NT2/D1 (cell line): ENCODE measurements at regions not wholly inside any gene's neighbourhood (a gene's known extent, or its start where the extent isn't known, plus 50 kb on each side); places are given as distances from the start of the nearest gene placed in this dataset.

ENCODE experiments used
- DNase-seq: peaks from one replicate; pipeline ENCODE4 v3.0.0-alpha.2; 2011; ENCODE audit warnings: low read depth, low spot score
- H3K27me3 ChIP-seq: 2 replicates; pipeline ENCODE4 v1.6.0; 2011; ENCODE audit warnings: mild to moderate bottlenecking; ENCODE audit not compliant: insufficient read length, insufficient read depth
- H3K36me3 ChIP-seq: 2 replicates; pipeline ENCODE4 v1.6.1; 2011; ENCODE audit warnings: mild to moderate bottlenecking, low read length, mixed read lengths; ENCODE audit not compliant: insufficient read depth, insufficient read length
- H3K4me1 ChIP-seq: 2 replicates; pipeline ENCODE4 v1.5.1; 2011; ENCODE audit not compliant: insufficient read depth, insufficient read length
- H3K4me3 ChIP-seq: 2 replicates; pipeline ENCODE4 v1.5.1; 2011; ENCODE audit warnings: low read depth; ENCODE audit not compliant: insufficient read length
- H3K9ac ChIP-seq: 2 replicates; pipeline ENCODE4 v1.6.0; 2011; ENCODE audit warnings: low read depth; ENCODE audit not compliant: insufficient read length
- H3K9me3 ChIP-seq: 2 replicates; pipeline ENCODE4 v1.5.1; 2011; ENCODE audit warnings: mild to moderate bottlenecking, low read length; ENCODE audit not compliant: insufficient read depth
- SUZ12 ChIP-seq: IDR thresholded peaks from 2 replicates; pipeline ENCODE4 v1.6.1; 2011; ENCODE audit not compliant: insufficient read length, insufficient read depth; ENCODE audit errors: extremely low read depth
- YY1 ChIP-seq: IDR thresholded peaks from 2 replicates; pipeline ENCODE4 v1.6.1; 2011; ENCODE audit not compliant: insufficient read length, insufficient read depth
- ZNF274 ChIP-seq: IDR thresholded peaks from 2 replicates; pipeline ENCODE4 v1.6.1; 2011; ENCODE audit warnings: mild to moderate bottlenecking, low read depth, low read length

GRCh38 chr2:220002251-220002650 lies 374.8 kb downstream of the SLC4A3 start:
- no peak for DNase-seq
- no peaks in the 10 kb centered on the region for H3K4me1 ChIP-seq
- no peak for TF ChIP-seq YY1
- TF ChIP-seq SUZ12 = no peak
- no peak for TF ChIP-seq ZNF274

DNA sequence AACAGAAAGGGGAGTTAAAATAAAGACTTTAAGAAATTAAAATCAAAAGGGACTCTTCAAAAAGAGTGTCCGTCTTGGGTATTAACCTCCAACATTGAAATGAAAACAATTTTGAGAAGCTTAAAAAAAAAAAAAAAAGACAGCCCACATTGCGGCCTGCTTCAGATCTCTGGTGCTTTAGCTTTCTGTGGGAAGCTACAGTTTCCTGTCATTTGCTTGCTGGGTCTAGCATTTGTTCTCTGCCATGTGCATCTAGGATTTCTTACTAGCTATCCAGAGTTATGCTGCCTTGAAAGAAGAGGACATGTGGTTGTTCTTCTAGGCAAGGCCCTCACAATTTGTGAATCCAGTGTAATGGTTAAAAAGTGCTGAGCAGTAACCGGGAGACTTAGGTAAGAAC lies 375.3 kb downstream of the SLC4A3 start:
- Histone ChIP-seq H3K4me1 (no peaks in the 10 kb centered on the region), H3K9ac (no peak overlapping the region), H3K27me3 (no peaks in the 10 kb centered on the region), H3K4me3 (no peak overlapping the region), H3K9me3 (0 out of 2 replicates have a peak, but pooled peaks cover 5% of the 10 kb centered on the region), H3K36me3 (no peaks in the 10 kb centered on the region)
- no peak for TF ChIP-seq ZNF274
- TF ChIP-seq YY1 = no peak
- TF ChIP-seq SUZ12 = no peak
- DNase-seq = no peak

More at GRCh38 chr2:220002251-220002650, 374.8 kb downstream of the SLC4A3 start:
- Histone ChIP-seq H3K36me3 (no peaks in the 10 kb centered on the region), H3K4me3 (no peak overlapping the region), H3K27me3 (no peaks in the 10 kb centered on the region), H3K9ac (no peak overlapping the region), H3K9me3 (0 out of 2 replicates have a peak, but pooled peaks cover 5% of the 10 kb centered on the region)

DNA sequence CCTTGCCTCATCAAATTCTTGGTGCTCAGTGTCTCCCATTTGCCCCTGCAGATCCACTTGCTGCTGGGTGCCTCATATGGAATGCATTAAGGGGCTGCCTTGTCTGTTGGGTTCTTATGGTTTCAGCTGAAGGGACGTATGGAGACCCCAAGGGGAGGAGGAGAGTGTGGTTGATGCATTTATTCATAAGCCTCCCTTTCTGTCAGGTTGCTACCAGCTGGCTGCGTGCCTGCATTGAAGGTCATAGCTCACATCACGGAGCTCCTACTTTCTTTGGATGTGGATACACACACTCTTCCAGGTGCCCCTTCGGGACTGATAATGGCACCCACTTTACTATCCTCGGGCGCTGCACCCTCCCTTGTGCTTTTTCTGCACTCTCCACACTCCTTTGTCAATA lies 377.9 kb downstream of the SLC4A3 start:
- DNase-seq = no peak
- H3K4me1 ChIP-seq = no peaks in the 10 kb centered on the region
- TF ChIP-seq SUZ12 (no peak), YY1 (no peak), ZNF274 (no peak)
- no peaks in the 10 kb centered on the region for H3K9me3 ChIP-seq
- no peaks in the 10 kb centered on the region for H3K27me3 ChIP-seq
- no peaks in the 10 kb centered on the region for H3K36me3 ChIP-seq
- no peak overlapping the region for H3K9ac ChIP-seq
- H3K4me3 ChIP-seq = no peak overlapping the region

DNA sequence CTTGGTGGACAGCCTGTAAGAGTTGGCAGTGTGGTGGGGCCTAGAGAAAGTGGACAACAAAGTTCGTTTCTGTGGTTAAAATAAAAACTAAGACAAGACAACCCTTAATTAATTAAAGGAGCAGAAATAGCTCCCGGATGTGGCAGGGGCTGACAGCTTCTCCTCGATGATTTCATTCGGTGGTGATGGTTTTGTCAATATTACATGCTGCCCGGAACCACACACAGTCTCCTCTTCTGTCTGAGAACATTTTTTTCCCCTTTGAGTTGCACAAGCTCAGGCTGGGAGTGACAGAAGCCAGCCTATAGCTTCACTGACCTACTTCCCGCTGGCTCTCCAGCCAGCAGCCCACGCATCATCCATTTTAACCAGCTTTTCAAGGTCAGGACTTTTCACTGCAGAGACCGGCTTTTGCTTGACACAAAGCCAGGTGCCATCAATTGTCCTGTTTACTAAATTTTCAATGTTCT lies 378.8 kb downstream of the SLC4A3 start:
- no peak overlapping the region for H3K9ac ChIP-seq
- no peak overlapping the region for H3K4me3 ChIP-seq
- H3K4me1 ChIP-seq = no peaks in the 10 kb centered on the region
- H3K9me3 ChIP-seq = no peaks in the 10 kb centered on the region
- no peak for DNase-seq
- H3K36me3 ChIP-seq = no peaks in the 10 kb centered on the region
- no peaks in the 10 kb centered on the region for H3K27me3 ChIP-seq
- no peak for TF ChIP-seq YY1
- TF ChIP-seq ZNF274 = no peak
- no peak for TF ChIP-seq SUZ12

- no peak overlapping the region for H3K9ac ChIP-seq
- H3K27me3 ChIP-seq = no peaks in the 10 kb centered on the region
- no peaks in the 10 kb centered on the region for H3K9me3 ChIP-seq
- no peak for DNase-seq
- no peaks in the 10 kb centered on the region for H3K36me3 ChIP-seq
- H3K4me3 ChIP-seq = no peak overlapping the region
- H3K4me1 ChIP-seq = no peaks in the 10 kb centered on the region
- TF ChIP-seq SUZ12 (no peak), YY1 (no peak), ZNF274 (no peak)
Observed at GRCh38 chr2:220011859-220012258, 384.4 kb downstream of the SLC4A3 start.

GRCh38 chr2:220014961-220015360 lies 387.5 kb downstream of the SLC4A3 start:
- Histone ChIP-seq H3K27me3 (no peaks in the 10 kb centered on the region), H3K4me1 (no peaks in the 10 kb centered on the region), H3K36me3 (no peaks in the 10 kb centered on the region), H3K9me3 (no peaks in the 10 kb centered on the region), H3K4me3 (no peak overlapping the region), H3K9ac (no peak overlapping the region)
- TF ChIP-seq YY1 = no peak
- no peak for TF ChIP-seq ZNF274
- TF ChIP-seq SUZ12 = no peak
- no peak for DNase-seq

- H3K27me3 ChIP-seq = no peaks in the 10 kb centered on the region
- TF ChIP-seq SUZ12 = no peak
- no peak for TF ChIP-seq YY1
- no peak for TF ChIP-seq ZNF274
Observed at GRCh38 chr2:220015576-220015975, 388.1 kb downstream of the SLC4A3 start.

GRCh38 chr2:220025207-220025606 lies 397.8 kb downstream of the SLC4A3 start:
- TF ChIP-seq YY1 (no peak), ZNF274 (no peak), SUZ12 (no peak)
- Histone ChIP-seq H3K9ac (no peak overlapping the region), H3K4me3 (no peak overlapping the region), H3K36me3 (no peaks in the 10 kb centered on the region), H3K9me3 (no peaks in the 10 kb centered on the region; the same call in 1 of the 2 replicates), H3K4me1 (no peaks in the 10 kb centered on the region), H3K27me3 (no peaks in the 10 kb centered on the region)
- no peak for DNase-seq

More at GRCh38 chr2:220015576-220015975, 388.1 kb downstream of the SLC4A3 start:
- Histone ChIP-seq H3K9me3 (no peaks in the 10 kb centered on the region), H3K4me1 (no peaks in the 10 kb centered on the region), H3K4me3 (no peak overlapping the region), H3K9ac (no peak overlapping the region), H3K36me3 (no peaks in the 10 kb centered on the region)
- no peak for DNase-seq
